ENCODE measurements at regions not wholly inside any gene's neighbourhood (a gene's known extent, or its start where the extent isn't known, plus 50 kb on each side); places are given as distances from the start of the nearest gene placed in this dataset.

GRCh38 chr14:85071447-85071846 is 458.5 kb upstream of the FLRT2 start:
- TF ChIP-seq POLR2A (IDR thresholded peaks at IDR 0.05), result no peak
- TF ChIP-seq CTCF (IDR thresholded peaks at IDR 0.05), result no peak
